HuH-7.5 (cell line): ENCODE measurements at regions not wholly inside any gene's neighbourhood (a gene's known extent, or its start where the extent isn't known, plus 50 kb on each side); places are given as distances from the start of the nearest gene placed in this dataset.

Experiments
- DNase-seq: peaks from one replicate; pipeline ENCODE4 v3.0.0; 2011; ENCODE audit warnings: low spot score

DNA sequence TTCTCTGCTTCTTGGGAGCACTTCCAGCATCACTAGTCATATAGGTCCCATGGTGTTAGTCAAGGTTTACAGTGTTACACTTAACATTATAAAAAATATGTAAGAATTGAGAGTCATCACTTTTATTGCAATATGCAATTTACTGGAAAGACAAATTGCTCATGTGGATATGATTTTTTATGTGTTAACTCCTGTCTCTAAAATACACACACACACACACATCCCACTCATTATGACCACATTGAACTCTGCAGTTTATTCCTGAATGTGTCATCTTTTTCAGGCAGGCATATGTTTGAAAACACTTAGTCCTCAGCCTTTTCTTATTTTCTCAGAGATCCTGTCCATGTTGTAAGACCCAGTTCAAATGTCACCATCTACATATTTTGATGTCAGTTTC lies 148.5 kb upstream of the MRPS30 start:
- no peak for DNase-seq

DNA sequence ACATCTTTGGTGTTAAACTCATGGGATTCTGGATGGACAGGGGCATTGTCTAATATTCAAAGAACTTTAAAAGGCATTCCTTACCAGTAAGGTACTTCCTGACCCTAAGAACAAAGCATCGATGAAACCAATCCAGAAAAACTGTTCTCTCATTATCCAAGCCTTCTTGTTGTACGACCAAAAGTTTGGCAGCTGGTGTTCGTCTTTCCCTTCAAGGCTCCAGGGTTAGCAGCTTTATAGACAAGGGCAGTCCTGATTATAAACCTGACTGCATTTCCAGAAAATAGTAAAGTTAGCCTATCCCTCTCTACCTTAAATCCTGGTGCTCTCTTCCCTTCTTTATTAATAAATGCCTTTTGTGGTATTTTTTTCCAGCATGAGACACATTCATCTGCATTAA lies 149.4 kb upstream of the MRPS30 start:
- DNase-seq, result no peak

DNA sequence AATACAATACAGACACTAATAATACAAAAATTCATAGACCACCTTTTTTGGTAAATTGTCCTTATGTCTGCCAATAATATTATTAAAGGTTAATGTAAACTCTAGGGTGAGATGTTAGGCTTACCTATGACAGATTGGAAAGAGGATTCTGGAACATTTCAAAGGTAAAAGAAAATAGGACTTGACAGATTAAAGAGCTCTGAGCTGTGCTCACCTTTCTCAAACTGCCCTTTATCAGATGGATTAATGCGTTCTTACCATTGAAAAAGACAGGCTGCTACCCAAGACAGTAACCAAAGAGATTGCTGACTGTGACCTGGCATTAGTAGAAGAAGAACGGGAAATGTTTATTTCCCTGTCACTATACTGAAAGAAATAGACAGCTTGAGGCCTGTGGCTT lies 156.1 kb upstream of the MRPS30 start:
- no peak for DNase-seq

DNA sequence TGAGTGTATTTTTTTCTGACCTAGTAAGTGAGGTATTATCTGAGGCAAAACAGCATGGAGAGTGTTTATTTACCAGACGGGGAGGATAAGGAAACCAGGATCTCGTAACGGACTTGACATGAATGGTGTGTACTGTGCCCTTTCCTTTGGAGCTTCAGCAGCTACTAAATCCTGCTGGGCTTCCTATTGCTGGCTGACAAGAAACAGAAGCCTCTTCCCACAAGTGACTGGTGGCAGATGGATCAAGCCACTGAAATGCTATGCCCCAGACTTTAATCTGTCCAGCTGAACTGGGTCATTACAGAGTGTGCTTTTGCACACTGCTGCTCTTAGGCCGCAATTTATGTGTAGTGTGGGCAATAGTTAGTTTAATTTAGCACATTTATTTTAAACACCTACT lies 162.7 kb upstream of the MRPS30 start:
- DNase-seq, result no peak

DNA sequence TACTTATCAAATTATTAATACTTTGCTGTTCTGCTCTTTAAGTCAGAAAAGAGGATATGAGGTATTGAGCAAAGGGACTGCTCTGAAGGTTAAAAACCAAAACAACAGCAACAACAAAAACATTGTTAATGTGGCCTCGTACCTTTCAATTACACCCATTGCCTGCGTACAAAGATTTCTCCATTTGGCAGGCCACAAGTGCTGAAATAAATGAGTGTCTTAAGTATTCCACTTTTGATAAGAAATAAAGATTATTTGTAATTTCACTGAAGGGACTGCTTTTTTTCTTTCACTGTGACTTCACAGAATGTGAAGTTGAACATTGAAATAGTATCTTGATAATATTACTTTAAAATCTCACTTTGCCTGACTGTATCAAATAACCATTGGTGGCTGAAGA lies 163.2 kb upstream of the MRPS30 start:
- no peak for DNase-seq

DNA sequence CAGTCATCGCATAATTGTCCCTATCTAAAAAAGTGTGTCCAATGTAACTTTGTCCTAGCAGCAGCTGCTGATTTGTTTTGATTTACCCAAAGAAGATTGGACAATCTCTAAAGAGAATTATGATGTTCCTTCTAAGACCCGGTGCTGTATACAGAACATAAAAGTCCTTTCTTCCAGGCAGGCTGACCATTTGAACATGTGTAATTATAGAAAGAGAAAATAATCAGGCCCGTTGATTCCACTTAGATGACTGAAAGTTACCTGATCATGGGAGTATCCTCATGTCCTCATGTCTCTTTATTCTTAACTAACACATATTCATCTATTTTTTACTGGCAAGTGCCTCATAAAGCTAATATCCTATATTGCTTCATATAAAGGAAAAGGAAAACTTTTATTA lies 164.1 kb upstream of the MRPS30 start:
- DNase-seq, result no peak

DNA sequence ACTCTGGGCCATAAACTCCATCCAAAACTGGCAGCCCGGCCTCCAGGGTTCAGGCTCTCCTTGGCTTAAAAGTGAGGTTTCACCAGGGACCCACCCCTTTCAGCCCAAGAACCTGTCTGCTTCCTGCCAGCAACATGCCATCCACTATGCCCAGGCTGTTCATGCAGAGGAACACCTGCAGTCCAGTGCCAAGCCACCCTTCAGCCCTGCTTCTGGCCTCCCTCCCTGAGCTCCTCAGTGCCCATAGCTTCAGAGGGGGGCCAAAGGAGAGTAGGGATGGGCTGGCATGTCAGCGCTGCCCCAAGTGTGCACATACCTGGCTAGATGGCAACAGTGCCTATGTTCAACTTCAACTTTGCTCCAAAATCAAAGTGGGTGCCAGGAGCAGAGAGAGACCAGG lies 166.9 kb upstream of the MRPS30 start:
- DNase-seq, result no peak

DNA sequence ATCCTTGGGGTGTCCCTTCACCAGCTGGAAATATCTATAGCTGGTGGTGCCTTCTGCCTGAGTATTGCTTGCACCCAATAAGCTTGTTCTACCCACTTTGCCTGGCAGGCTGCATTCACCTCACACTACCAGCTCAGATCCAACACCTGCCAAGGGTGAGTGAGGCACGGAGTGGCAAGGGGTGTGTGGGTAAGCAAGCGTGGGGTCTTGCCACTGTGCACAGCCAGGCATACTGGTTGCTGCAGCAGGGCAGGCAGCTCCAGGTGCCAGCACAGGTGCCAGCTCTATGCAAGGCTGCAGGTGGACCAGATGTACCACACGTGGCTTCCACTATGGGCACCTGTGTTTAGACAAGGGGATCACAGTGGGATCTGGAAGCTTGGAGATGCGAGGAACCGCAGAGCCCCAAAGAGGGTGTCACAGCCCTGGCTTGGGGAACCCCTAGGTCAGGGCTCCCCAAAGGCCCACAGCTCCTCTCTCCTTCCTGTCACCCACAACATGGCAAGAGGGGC lies 167.7 kb upstream of the MRPS30 start:
- DNase-seq, result no peak

DNA sequence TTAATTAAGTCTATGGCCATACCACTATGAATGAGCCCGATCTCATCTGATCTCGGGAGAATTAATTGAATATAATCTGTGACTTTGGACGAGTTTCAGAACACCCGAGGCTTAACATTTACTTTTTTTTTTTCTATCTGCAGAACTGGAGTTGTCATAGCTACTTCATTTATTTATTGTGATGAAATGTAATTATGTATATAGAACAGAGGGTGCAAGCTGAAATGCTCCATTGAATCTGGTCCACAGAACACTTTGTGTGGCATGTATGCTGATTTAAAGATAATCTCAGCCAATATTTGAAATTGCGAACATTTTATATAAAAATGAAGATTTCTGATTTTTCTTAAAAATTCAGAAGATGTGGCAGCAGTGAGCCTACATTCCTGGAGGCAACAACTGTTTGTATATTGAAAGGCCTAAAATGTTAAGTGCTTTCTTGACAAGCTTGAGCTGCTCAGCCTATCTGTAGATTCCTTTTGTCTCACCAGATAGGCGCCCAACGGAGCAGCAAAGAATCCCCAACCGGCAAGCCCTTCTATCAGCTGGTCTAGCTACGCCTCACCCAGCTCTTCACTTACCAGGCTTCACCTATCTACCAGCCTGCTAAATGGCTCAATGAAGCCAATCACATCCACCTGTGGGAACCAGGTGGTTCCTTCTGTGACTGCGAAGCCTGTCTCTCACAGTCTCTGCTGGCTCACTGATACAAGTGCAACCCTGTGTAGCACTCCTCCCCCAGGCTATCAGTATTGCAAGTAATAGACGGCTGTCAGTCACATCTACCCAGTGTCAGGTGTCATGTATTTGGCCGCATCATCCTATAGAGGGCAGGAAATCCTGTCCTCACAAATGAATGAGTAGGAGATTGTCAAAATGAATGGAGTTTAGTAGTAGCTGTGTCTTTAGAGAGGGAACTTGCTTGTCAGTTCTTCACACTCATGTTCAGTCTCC lies 170.6 kb upstream of the MRPS30 start:
- DNase-seq, result no peak

DNA sequence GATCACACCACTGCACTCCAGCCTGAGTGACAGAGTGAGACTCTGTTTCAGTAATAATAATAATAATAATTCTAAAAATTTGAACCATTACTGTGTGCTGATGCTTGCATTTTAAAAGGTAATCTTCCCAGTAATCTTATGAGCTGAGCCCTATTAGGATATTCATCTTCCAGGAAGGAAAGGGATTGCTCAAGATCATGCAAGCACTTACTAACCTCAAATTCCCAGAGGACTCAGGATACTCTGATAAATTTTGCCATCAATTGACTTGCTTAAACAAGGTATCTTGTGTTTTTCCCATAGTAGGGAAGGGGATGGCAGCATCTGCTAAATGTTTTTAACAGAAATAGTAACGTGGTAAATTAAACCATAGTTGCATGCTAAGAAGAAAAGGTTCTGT lies 176.4 kb upstream of the MRPS30 start:
- DNase-seq, result no peak

DNA sequence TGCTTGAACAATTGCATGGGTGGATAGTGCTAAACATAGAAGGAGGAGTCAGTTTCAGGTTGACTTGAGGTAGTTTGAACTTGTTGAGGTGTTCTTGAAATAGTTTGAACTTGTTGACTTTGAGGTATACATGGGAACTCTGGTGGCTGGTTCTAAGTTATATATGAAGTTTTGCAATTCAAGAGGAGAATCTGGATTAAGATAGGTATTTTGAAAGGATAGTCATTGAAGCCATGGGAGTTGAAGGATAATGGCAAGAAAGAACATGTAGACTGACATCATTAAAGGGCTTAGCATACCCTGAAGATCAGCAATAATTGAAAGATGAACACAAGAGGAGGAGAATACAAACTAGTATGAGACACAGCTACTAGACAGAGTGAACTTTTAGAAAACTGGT lies 181.9 kb upstream of the MRPS30 start:
- no peak for DNase-seq

DNA sequence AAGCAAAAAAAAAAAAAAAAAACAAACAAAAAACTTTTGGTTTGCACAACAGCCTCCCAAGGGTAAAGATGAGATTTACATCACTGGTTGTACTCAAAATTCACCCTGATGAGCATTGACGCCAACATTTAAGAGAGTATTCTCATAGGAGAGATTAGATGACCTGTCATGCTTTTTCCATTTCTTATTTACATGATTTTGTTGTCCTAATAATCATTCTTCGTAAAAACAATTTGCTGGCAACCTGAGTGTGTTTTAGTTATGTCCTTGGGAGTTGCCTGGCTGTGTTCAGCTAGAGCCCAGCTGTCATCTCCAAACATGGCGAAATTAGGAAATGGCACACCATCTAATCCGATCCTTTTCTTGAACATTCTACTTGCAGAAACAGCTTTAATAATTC lies 186.4 kb upstream of the MRPS30 start:
- DNase-seq, result no peak

DNA sequence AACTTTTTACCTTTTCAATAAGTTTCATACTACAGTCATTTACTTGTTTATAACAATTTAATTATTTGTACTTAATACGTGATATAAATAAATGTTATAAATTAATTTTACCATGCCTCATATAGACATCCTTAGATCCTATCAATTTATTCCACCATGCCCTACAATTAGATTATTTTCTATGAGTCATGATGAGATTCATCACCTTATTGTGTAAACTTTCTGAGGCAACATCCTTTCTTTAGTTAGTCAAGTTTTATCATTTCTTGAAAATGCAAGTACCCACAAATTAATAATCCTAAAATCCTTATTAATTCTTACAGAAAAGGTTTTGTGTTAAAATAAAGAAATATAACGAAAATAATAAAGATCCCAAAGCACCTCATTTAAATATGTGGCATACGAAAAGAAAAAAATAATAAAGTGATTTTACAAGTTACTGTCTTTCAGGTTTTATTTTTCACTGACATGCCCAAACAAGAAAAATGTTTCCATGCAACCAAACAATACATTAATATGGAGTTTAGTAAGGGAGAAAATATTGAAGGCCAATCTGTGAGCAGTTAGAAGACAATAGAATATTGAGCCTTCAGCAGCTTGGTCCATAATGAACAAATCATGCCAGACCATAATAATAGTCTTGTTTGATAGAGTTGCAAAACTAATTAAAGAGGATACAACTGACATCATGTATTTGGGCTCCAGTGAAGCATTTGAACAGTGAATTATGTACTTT lies 188.7 kb upstream of the MRPS30 start:
- DNase-seq, result no peak

DNA sequence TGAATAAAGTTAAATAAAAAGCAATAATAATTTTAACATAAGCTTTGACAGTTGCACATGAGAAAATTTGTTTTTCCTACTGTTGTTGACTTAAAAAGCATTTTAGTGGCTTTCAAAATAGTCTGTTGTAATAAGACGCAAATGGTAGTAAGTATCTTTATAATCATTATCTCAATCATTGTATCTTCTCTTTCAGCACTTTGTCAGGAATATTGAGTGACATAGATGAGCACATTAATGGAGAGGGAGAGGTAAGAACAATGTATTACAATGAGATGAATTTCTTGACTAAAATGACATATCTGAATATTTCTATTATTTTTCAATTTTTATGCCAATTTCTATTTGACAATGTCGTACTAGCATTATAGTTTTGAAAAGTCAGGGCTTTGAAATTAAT lies 193.9 kb upstream of the MRPS30 start:
- no peak for DNase-seq

DNA sequence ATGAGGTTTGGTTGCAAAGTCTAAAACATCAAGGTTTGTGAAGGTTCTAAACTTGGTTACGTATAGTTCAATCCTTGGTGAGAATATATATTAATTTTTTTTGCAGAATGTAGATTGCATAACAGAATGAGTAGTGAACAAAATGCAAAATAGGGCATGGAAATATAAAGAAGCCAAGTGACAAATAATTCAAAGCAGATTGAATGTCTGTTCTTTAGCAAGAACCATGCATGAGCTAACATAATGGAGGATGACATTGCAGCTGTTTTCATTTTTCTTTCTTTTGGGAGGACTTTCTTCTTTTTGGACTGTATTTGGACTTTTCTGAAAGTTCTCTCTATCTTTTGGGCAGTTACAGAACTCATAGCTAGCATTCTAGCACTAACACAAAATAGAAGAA lies 194.8 kb upstream of the MRPS30 start:
- DNase-seq, result no peak

DNA sequence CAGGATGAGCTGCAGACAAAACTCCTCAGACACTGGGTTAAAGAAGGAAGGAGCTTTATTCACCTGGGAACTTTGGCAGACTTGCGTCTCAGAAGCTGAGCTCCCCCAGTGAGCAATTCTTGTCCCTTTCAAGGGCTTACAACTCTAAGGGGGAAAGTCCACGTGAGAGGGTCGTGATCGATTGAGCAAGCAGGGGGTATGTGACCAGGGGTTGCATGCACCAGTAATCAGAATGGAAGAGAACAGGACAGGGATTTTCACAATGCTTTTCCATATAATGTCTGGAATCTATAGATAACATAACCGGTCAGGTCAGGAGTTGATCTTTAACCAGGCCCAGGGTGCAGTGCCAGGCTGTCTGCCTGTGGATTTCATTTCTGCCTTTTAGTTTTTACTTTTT lies 202.8 kb upstream of the MRPS30 start:
- DNase-seq, result no peak

DNA sequence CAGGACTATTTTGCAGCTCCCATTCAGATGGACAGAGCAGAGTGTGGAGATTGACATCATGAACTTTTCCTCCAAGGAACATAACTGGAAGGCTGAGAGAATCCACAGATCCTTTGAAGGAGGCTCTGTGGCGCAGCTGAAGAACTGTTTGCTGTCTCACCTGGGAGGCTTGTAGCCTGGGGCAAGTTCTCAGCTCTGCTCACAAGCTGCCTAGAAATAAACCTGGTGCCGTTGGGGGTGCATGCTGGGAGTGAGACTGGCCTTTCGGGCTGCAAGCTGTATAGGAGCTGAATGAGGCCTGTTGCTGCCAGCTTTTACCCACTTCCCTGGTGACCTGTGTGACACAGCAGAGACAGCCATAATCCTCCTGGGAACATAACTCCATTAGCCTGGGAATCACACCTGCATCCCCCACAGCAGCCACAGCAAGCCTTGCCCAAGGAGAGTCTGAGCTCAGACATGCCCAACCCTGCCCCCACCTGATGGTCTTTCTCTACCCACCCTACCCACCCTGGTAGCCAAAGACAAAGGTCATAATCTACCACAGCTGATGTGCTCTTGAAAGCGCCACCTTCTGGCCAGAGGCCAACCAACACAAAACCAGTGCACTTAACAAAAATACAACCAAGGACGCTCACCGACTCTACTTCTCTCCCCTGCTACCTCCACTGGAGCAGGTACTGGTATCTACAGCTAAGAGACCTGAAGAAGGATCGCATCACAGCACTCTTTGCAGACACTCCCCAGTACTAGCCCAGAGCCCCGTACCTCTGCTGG lies 205.1 kb upstream of the MRPS30 start:
- DNase-seq, result no peak

DNA sequence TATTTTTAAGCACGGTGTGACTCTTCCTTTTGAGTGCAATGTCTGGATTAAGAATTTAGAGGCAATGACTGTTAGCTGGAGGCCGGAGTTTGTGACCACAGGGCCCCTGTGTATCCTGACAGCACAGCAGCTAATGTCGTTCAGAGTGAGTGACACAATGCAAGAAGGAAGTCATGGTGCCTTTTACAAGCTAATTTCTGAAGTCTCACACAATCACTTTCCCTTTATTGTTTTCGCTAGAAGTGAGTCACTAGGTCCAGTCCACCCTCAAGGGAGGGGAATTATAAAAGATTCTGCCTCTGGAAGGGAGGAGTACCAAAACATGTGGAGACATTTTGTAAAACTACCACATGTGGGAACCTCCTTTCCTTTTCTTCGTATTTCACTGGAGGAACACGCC lies 185.5 kb upstream of the FGF10 start:
- no peak for DNase-seq

DNA sequence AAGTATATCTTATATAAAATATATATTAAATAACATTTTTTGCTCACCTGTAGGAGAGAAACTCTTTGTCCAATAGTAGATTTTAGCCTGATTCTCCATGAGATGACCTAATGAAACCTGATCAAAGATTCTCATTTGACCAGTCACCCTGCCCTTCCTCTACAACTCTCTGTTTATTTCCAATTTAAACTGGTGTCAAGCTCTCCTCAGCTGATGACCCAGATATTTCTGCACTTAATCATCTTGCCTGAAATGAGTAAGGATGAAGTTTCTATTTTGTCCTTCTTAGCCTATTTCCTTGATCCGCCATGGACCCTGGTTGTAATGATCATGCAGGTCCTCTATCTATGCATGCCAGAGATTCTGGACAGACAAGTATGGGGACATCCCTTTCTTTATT lies 179.3 kb upstream of the FGF10 start:
- DNase-seq, result no peak

DNA sequence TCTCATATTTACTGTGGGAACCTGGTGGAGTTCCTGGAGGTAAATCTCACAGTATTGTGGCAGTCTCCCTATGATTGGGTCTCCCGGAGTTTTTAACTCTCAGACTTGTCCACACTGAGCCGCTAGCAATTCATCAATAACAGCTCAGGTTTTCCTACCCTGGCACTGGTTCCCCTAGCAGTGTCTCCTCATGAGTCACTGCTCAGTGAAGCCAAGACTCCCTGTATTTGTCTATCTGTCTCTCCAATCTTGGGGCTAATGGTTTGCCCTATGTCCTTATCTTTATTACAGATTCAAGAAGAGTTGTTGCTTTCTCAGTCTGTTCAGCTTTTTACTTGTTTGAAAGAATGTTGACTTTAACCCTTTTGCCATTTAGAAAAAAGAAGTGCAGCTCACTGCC lies 176.7 kb upstream of the FGF10 start:
- no peak for DNase-seq

DNA sequence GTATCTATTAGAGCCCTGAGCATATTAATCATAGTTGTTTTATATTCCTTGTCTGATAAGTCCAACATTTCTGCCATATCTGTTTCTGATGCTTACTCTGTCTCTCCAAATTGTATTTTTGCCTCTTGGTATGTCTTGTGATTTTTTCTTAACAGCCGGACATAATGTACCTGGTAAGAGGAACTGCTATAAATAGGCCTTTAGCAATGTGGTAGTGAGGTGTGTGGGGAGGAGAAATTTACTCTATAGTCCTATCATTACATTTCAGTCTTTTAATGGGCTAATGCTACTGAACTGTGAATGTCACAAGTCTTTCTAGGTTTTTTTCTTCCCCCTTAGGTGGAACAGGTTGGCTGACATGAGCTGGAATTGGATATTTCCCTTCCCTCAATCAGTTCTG lies 176.1 kb upstream of the FGF10 start:
- DNase-seq, result no peak

DNA sequence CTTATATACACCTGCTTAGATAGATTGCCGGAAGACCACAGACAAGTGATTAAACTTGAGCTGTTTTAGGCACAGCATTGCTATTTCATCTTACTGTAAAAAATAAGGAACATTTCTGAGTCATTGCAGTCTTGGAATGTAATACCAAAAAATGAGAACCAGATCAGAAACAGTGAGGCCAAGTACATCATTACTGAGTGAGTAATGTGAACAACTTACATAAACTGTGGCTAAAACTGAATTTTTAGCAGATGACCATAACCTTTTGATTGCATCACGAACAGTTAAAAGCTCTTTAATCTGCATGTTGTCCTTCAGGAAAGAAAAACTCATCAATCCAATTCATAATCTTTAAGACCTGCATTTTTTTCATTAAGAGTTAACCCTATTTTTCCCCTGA lies 157.1 kb upstream of the FGF10 start:
- no peak for DNase-seq

DNA sequence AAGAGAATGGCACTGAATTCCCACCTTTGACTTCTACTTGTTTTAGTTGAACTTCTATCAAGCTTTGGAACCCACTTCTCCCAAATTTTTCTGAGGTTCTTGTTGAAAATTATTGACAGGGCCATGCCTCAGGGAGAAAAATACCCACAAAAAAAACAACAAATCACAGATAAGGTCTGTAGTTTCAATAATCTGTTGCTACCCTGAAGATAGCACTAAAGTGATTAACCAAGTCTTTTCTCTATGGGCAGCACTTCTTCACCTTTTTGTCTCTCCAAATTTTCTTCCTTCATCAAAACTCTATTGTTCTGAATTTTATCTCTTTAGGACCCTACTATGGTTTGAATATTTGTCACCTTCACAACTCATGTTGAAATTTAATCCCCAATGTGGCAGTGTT lies 154.3 kb upstream of the FGF10 start:
- no peak for DNase-seq
